Type B pancreatic cell (in vitro differentiated cells): ENCODE measurements at regions not wholly inside any gene's neighbourhood (a gene's known extent, or its start where the extent isn't known, plus 50 kb on each side); places are given as distances from the start of the nearest gene placed in this dataset.

ENCODE experiments used
- DNase-seq: peaks from one replicate; pipeline ENCODE4 v3.0.0; 2021; ENCODE audit warnings: mixed read lengths; ENCODE audit not compliant: unreplicated experiment; ENCODE audit errors: extremely low spot score
- H3K27ac Mint-ChIP-seq: 2 replicates; pipeline ENCODE4 v1.8.0; 2021; ENCODE audit warnings: mild to moderate bottlenecking, mixed read lengths
- H3K27me3 Mint-ChIP-seq: 2 replicates; pipeline ENCODE4 v1.8.0; 2021; ENCODE audit warnings: mixed read lengths
- H3K36me3 Mint-ChIP-seq: 2 replicates; pipeline ENCODE4 v1.8.0; 2021; ENCODE audit warnings: mixed read lengths
- H3K4me1 Mint-ChIP-seq: one replicate; pipeline ENCODE4 v1.8.0; 2021; ENCODE audit warnings: mixed read lengths; ENCODE audit not compliant: unreplicated experiment
- H3K4me3 Mint-ChIP-seq: 2 replicates; pipeline ENCODE4 v1.8.0; 2021; ENCODE audit warnings: mild to moderate bottlenecking, mixed read lengths
- H3K9me3 Mint-ChIP-seq: 2 replicates; pipeline ENCODE4 v1.8.0; 2021; ENCODE audit warnings: mixed read lengths
- CTCF ChIP-seq: fragments of 200-600 bp; sonication (generic); conservative IDR thresholded peaks from 2 replicates; pipeline ENCODE4 v1.5.0; 2021; ENCODE audit warnings: antibody characterized with exemption, mild to moderate bottlenecking

GRCh38 chr4:101563126-101563525 is 215.8 kb upstream of the PPP3CA start:
- peaks cover 7% of the 10 kb centered on the region for H3K9me3 Mint-ChIP-seq
- DNase-seq, result no peak
- no peaks in the 10 kb centered on the region for H3K27me3 Mint-ChIP-seq
- no peak overlapping the region for H3K27ac Mint-ChIP-seq
- no peaks in the 10 kb centered on the region for H3K36me3 Mint-ChIP-seq
- H3K4me3 Mint-ChIP-seq, result no peak overlapping the region
- no peaks in the 10 kb centered on the region for H3K4me1 Mint-ChIP-seq
- no peak for TF ChIP-seq CTCF

GRCh38 chr4:101556842-101557241 is 209.5 kb upstream of the PPP3CA start:
- peaks cover 5% of the 10 kb centered on the region for H3K9me3 Mint-ChIP-seq
- DNase-seq, result no peak
- no peaks in the 10 kb centered on the region for H3K36me3 Mint-ChIP-seq
- no peaks in the 10 kb centered on the region for H3K27me3 Mint-ChIP-seq
- H3K4me1 Mint-ChIP-seq, result no peaks in the 10 kb centered on the region
- no peak overlapping the region for H3K4me3 Mint-ChIP-seq
- no peak overlapping the region for H3K27ac Mint-ChIP-seq
- TF ChIP-seq CTCF, result no peak

DNA sequence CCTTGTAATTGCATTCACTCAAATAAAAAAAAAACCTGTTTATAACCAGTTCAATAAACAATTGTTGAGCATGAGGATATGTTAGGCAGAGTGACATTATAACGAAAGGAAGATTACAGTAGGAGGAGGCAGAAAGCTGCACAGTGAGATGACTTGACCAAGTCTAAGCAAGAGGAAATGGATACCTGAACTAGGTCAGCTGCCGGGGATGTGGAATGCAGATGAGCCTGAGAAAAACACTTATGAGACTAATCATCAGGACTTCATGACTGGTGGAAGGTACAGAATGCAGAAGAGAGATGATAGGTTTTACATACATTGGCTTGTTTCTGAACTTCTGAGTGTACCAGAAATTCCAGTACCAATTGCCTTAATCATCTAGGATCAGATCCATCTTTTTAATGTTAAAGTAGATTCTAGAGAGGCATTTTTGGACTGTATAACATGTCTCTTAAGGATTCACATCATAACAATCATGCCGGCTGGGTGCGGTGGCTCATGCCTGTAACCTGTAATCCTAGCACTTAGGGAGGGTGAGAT is 208.1 kb upstream of the PPP3CA start:
- Mint-ChIP-seq H3K9me3 (peaks cover 5% of the 10 kb centered on the region), H3K36me3 (no peaks in the 10 kb centered on the region), H3K4me1 (no peaks in the 10 kb centered on the region), H3K4me3 (no peak overlapping the region), H3K27ac (no peak overlapping the region), H3K27me3 (no peaks in the 10 kb centered on the region)
- no peak for DNase-seq
- no peak for TF ChIP-seq CTCF

DNA sequence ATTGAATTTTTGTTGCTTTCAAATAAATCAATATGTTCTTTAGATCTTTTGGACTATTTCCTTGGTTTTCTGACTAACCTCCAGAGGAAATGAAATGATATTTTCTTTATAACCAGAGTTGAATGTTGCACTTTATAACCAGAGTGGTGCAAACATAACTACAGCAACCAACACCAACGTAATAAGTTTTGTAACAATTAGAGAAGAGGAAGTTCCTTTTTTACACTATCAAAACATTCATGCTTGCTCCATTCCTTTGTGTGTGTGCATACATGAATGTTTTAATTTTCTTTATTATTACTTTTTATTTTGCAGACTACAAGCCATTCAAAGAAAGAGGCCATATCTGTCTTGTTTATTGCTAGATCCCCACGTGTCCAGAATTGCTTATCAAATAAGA is 193.0 kb upstream of the PPP3CA start:
- Mint-ChIP-seq H3K36me3 (no peaks in the 10 kb centered on the region), H3K9me3 (no peaks in the 10 kb centered on the region), H3K4me3 (no peak overlapping the region), H3K27me3 (no peaks in the 10 kb centered on the region), H3K27ac (no peak overlapping the region), H3K4me1 (no peaks in the 10 kb centered on the region)
- no peak for TF ChIP-seq CTCF
- no peak for DNase-seq

GRCh38 chr4:101528526-101528925 is 181.2 kb upstream of the PPP3CA start:
- Mint-ChIP-seq H3K4me3 (no peak overlapping the region), H3K27me3 (no peaks in the 10 kb centered on the region), H3K27ac (no peak overlapping the region), H3K9me3 (no peaks in the 10 kb centered on the region), H3K36me3 (no peaks in the 10 kb centered on the region), H3K4me1 (no peaks in the 10 kb centered on the region)
- no peak for TF ChIP-seq CTCF
- no peak for DNase-seq

- Mint-ChIP-seq H3K27me3 (no peaks in the 10 kb centered on the region), H3K9me3 (no peaks in the 10 kb centered on the region), H3K36me3 (no peaks in the 10 kb centered on the region), H3K4me1 (no peaks in the 10 kb centered on the region), H3K4me3 (no peak overlapping the region), H3K27ac (no peak overlapping the region)
- no peak for TF ChIP-seq CTCF
- no peak for DNase-seq
These were observed 179.9 kb upstream of the PPP3CA start for GRCh38 chr4:101527188-101527587.
